IPS-18c (cell line): ENCODE measurements at regions not wholly inside any gene's neighbourhood (a gene's known extent, or its start where the extent isn't known, plus 50 kb on each side); places are given as distances from the start of the nearest gene placed in this dataset.

Experiments used
- H3K4me3 ChIP-seq: 2 replicates; pipeline ENCODE4 v1.7.0; 2013; ENCODE audit warnings: low read depth, mild to moderate bottlenecking, low read length, moderate library complexity; ENCODE audit not compliant: insufficient read depth
- H3K9me3 ChIP-seq: one replicate; pipeline ENCODE4 v1.6.1; 2013; ENCODE audit warnings: mild to moderate bottlenecking, low read length, moderate library complexity; ENCODE audit not compliant: control insufficient read depth, insufficient read depth

DNA sequence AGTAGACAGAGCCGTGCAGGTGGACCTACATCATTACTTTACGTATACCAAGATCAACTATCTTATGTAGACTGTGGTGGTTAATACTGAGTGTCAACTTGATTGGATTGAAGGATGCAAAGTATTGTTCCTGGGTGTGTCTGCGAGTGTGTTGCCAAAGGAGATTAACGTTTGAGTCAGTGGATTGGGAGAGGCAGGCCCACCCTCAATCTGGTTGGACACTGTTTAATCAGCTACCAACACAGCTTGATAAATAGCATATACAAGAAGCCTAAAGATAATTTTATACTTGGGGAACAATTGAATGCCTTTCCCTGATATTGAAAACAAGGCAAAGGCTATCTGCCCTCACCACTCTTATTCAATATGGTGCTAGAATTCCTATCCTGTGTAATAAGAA, 604.2 kb upstream of the ZEB2 start:
- no peaks in the 10 kb centered on the region for H3K9me3 ChIP-seq
- no peak overlapping the region for H3K4me3 ChIP-seq

- no peaks in the 10 kb centered on the region for H3K9me3 ChIP-seq
Observed at GRCh38 chr2:145123606-145124005, 603.7 kb upstream of the ZEB2 start.

GRCh38 chr2:145119225-145119624, 599.3 kb upstream of the ZEB2 start:
- H3K9me3 ChIP-seq = no peaks in the 10 kb centered on the region
- no peak overlapping the region for H3K4me3 ChIP-seq

More at GRCh38 chr2:145123606-145124005, 603.7 kb upstream of the ZEB2 start:
- no peak overlapping the region for H3K4me3 ChIP-seq

DNA sequence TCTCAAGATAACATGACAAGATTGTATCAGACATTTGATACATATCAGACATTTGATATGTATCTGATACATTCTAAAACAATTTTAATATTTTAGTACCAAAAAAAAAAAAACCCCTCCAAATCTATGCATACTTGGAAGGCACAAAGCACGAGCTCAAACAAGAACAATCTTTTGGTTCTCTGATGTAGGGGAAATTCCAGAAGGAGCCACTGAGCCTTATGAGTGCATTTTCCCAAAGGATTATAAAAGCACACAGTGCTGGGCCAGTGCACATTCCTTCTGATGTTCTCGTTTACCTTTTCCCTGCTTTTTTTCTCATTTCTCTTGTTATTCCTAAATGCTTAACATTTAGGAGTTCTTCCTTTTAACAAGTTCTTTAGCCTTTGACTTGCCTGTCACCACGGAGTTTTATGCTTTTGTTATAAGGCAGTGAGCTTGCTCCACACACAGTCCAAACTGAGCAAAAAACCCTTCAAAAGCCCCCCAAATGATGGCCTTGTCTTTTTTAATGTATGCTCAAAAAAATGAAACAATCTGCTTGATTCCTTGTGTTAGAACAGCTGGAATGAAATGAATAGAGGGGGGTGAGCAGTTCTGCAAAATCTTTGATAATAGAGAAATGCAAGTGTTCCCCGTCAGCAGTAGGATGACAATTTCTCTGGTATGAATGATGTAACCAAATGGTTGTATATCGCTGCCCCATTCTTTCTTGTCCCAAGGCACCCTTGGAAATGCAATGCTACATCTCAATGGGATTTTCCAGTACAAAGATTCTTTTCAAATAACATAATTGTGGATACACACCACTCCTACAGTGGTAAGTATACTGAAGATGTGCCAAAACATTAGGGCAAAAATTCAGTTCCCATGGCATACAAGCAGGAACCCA, 597.2 kb upstream of the ZEB2 start:
- H3K4me3 ChIP-seq = no peak overlapping the region

GRCh38 chr2:145116056-145116455, 596.1 kb upstream of the ZEB2 start:
- no peak overlapping the region for H3K4me3 ChIP-seq
- no peaks in the 10 kb centered on the region for H3K9me3 ChIP-seq

More for the DNA sequence above, 597.2 kb upstream of the ZEB2 start:
- no peaks in the 10 kb centered on the region for H3K9me3 ChIP-seq

DNA sequence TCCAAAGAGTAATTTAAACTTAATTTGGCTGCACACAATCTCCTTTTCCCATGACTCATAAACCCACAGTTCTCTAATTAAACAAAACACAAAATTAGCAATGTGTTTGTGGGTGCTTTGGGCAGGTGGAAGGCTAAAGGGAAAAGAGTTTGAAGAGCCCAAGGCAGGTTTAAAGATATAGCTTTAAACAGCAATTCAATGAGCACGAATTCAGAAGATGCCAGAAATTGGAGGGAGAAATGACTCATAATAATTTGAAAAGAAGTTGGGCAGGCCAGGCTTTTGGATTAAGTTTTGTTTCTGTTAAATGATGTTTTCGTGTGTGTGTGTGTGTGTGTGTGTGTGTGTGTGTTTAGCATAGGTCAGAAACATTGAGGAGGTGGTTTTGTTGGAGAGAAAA, 594.8 kb upstream of the ZEB2 start:
- Histone ChIP-seq H3K4me3 (no peak overlapping the region), H3K9me3 (no peaks in the 10 kb centered on the region)

GRCh38 chr2:145112467-145112866, 592.5 kb upstream of the ZEB2 start:
- no peak overlapping the region for H3K4me3 ChIP-seq
- no peaks in the 10 kb centered on the region for H3K9me3 ChIP-seq

DNA sequence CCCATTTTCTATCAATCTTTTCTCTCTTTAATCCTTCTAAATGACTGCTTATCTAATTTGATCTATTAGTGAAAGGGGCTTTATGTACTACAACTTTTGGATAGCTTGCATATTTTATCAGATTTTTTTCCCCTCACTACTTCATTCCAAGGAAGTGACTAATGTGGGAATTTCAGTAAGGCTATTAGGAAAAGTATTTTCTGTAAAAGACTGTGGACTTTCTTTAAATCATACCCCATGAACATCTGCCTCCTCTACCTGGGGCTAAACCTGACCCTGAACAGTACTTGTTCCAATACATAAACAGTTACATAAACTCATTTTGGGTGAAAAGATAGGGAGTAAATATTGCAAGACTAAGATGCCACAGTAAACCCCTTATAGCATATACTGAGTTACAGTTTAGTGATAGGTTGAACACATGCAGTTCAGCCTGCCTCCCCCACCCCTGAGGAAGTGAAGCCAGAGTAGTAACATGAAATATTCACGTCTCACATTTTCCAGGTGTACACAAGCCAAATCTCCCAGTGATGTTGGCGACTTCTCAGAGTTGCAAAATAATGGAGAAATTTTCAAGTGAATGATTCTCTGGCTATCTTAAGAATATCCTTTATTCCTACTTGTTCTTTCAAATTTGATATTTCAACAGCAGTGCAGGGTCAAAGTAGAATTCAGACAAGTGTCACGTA, 590.9 kb upstream of the ZEB2 start:
- H3K9me3 ChIP-seq = no peaks in the 10 kb centered on the region
- H3K4me3 ChIP-seq = no peak overlapping the region

DNA sequence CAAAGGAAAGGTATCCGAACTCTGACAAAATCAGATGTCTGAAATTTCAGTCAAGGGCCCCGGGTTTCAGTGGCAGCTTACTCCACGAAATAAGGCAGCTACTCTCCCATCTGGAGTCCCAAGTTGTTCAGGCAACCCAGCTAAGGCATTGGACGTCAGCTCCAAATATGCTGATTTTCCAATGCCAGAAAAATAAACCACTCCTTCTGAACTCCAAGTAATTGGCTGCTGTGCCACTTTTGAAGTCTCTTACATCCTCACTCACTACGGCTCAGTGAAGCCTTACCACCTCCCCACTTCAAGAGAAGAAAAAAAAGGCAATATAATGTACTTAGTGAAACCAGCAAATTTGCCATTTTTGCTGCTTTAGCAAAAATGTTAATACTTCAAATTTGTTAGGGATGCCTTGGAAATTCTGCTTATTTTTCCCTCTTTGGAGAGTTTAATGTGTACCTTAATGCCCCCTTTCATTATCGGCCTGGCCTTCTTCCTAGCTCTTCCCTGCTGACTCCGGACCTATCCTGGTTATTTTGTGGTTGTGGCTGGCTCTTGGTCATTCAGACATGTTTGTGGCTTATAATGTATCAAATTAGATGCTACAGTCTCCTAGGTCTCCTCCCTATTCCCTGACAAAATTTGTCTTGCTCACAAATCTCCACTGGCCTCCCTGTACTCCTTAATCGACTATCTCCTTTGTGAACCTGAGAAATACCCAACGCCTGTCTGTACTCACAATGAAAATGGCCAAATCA, 589.2 kb upstream of the ZEB2 start:
- H3K4me3 ChIP-seq = no peak overlapping the region
- H3K9me3 ChIP-seq = no peaks in the 10 kb centered on the region

DNA sequence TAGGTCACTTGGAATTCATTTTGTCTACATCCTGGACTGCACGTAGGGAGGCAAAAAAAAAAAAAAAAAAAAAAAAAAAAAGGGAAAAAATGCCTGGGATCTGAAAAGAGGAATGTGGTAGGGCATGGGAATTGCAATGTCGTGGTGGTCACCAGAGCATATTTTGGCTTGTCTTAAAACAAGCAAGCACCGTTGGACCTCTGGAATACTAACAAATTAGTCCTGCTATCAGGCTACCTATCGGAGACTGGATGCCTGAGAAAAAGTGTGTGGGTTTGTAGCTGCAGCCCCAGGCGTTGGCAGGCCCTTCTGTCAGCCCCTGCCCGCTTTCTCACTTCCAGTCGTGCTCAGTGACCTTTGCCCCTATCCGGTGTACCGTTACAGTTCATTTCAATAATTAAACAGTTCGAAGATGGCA, 588.5 kb upstream of the ZEB2 start:
- Histone ChIP-seq H3K9me3 (no peaks in the 10 kb centered on the region), H3K4me3 (no peak overlapping the region)

DNA sequence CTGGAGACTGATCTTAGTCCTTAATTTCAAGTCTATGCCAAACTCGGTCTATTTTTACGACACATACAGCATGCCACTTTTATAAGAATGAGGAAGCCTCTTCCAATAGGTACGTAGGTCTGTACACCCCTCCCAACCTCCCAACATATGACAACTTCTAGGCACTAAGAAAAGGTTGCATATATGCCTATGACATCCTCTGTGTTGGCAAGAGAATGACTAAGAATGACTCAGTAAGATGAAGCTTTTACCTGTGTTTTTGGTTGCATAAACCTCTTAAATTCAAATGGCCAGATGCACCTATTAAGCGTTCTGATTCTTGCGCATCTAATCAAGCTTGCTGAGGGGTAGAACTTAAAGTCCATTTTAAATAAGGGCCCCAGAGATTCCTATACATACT, 586.4 kb upstream of the ZEB2 start:
- H3K4me3 ChIP-seq = no peak overlapping the region
- no peaks in the 10 kb centered on the region for H3K9me3 ChIP-seq

GRCh38 chr2:145102706-145103105, 582.8 kb upstream of the ZEB2 start:
- no peak overlapping the region for H3K4me3 ChIP-seq
- H3K9me3 ChIP-seq = no peaks in the 10 kb centered on the region

- Histone ChIP-seq H3K4me3 (no peak overlapping the region), H3K9me3 (no peaks in the 10 kb centered on the region)
Observed at GRCh38 chr2:145100301-145100700, 580.4 kb upstream of the ZEB2 start.

DNA sequence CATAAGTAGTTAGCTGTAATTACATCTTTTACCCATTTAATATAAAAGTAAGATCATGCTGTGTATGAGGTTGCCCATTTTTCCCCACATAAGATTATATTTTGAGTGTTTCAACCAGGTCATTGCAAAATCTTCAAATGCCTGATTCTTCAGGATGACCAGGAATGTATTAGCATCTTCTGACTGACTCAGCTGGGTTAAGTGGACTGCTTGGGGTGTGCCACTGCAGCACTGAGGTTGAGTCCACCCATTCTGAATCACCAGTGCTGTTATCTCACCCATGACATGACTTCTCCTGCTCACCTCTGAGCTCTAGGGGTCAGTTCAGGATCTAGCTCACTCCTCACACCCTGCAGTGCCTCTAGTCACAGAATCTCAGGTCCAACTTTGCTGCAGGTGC, 576.7 kb upstream of the ZEB2 start:
- no peak overlapping the region for H3K4me3 ChIP-seq
- H3K9me3 ChIP-seq = peaks cover 2% of the 10 kb centered on the region

DNA sequence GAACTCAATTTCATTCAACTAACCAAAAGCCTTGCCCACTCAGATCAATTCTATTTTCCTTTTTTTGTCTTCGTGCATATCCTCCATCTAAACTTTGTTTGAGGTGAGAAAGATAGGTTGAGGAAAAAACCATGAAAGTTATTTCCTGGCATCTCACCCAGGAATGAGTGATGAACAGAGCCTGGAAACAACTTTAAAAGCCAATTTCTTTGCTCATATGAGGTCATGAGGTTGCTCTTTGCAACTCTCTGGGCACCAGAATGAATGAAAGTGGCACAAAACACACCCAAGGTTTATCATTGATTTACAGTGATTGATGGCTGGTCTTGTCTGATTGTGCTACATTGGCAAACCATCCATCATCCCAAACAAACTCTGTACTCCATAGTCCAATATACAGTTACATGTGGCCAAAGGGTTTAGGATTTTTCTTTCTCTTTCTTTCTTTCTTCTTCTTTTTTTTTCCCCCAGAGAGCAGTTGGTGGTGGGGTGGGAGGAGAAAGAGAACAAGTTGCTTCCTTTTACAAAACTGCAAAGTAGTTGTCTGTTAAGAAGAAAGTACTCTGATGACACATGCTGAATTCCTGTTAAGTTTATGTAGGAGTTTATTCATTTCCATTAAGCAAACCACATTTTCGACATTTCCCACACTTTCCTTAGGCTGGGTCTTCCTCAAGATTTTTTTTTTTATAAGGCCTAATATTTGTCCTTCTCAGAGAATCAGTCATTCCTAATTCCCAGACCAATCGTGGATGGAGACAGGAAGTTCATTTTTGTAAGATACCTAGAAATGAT, 575.9 kb upstream of the ZEB2 start:
- no peak overlapping the region for H3K4me3 ChIP-seq

DNA sequence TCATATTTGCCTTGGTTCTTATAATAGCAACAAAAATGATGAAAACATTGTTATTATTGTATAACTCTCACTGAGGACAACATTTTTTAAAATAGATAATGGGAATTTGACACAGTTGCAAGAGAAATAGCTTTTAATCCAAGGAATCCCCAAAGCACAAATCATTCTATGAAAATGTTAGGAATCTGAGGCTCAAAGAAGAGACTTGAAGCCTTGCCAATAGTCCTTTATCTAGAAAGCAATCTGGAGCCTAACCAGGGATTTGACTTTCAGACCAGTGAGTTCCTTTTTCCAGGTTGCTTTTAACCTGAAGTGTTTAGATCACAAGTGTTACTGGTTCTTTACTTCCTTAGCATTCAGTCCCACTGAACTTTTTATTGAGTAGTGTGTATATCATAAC, 574.5 kb upstream of the ZEB2 start:
- H3K9me3 ChIP-seq = peaks cover 2% of the 10 kb centered on the region
- H3K4me3 ChIP-seq = no peak overlapping the region

More for the DNA sequence above, 575.9 kb upstream of the ZEB2 start:
- peaks cover 2% of the 10 kb centered on the region for H3K9me3 ChIP-seq

DNA sequence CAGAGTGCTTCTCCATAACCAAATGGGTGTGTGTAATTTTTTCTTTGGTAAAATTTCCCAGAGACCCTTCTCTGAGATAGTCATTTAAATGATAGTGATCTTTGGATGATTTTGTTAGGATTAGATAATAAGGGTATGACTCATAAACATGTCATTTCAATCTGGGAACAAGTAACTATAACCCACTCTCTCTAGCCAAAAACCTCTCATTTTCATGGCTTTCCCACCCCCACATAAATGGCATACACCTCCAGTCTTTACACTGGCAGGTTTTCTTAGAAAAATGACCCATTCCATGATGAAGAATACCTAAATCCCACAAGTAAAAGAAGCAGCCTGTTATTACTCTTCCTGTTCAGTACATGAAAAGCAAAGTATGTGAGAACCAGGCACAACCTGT, 572.0 kb upstream of the ZEB2 start:
- no peak overlapping the region for H3K4me3 ChIP-seq
- peaks cover 2% of the 10 kb centered on the region for H3K9me3 ChIP-seq
